SK-N-SH (cell line): ENCODE measurements at regions not wholly inside any gene's neighbourhood (a gene's known extent, or its start where the extent isn't known, plus 50 kb on each side); places are given as distances from the start of the nearest gene placed in this dataset.

ENCODE experiments used
- CTCF ChIP-seq: fragments of 200-600 bp; sonication (generic); IDR thresholded peaks from 2 replicates; pipeline ENCODE4 v1.6.1; 2017; ENCODE audit warnings: antibody characterized with exemption, mild to moderate bottlenecking, moderate library complexity
- FOSL2 ChIP-seq: IDR thresholded peaks from 2 replicates; pipeline ENCODE4 v1.4.0; 2012; ENCODE audit warnings: low read depth, mild to moderate bottlenecking, moderate library complexity, borderline replicate concordance
- FOXM1 ChIP-seq: IDR thresholded peaks from 2 replicates; pipeline ENCODE4 v1.4.0; 2012; ENCODE audit warnings: low read depth, mild to moderate bottlenecking
- MXI1 ChIP-seq: IDR thresholded peaks from 2 replicates; pipeline ENCODE4 v1.6.1; 2012; ENCODE audit warnings: mild to moderate bottlenecking, low read depth, low read length, improper control_type of control experiment
- POLR2AphosphoS5 ChIP-seq: IDR thresholded peaks from 2 replicates; pipeline ENCODE4 v1.6.1; 2012; ENCODE audit warnings: low read depth, low read length
- RAD21 ChIP-seq: IDR thresholded peaks from 2 replicates; pipeline ENCODE4 v1.6.1; 2012; ENCODE audit warnings: mild to moderate bottlenecking, low read length
- RCOR1 ChIP-seq: fragments of 150-350 bp; IDR thresholded peaks from 2 replicates; pipeline ENCODE4 v1.6.1; 2017; ENCODE audit warnings: antibody characterized with exemption, low read length
- SMC3 ChIP-seq: IDR thresholded peaks from 2 replicates; pipeline ENCODE4 v1.6.1; 2012; ENCODE audit warnings: low read depth, low read length, improper control_type of control experiment
- TF ChIP-seq, protein P1 (sequence below): IDR thresholded peaks from 2 replicates; pipeline ENCODE4 v1.4.0; 2012; ENCODE audit warnings: low read depth, borderline replicate concordance

GRCh38 chr11:112863305-112863704 lies 97.9 kb upstream of the NCAM1 start:
- TF ChIP-seq CTCF: no peak
- no peak for TF ChIP-seq RAD21
- no peak for TF ChIP-seq MXI1
- no peak for TF ChIP-seq POLR2AphosphoS5
- no peak for TF ChIP-seq SMC3
- TF ChIP-seq, protein P1, sequence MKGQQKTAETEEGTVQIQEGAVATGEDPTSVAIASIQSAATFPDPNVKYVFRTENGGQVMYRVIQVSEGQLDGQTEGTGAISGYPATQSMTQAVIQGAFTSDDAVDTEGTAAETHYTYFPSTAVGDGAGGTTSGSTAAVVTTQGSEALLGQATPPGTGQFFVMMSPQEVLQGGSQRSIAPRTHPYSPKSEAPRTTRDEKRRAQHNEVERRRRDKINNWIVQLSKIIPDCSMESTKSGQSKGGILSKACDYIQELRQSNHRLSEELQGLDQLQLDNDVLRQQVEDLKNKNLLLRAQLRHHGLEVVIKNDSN: no peak
- no peak for TF ChIP-seq RCOR1
- TF ChIP-seq FOSL2: no peak
- TF ChIP-seq FOXM1: no peak
